ENCODE measurements at regions not wholly inside any gene's neighbourhood (a gene's known extent, or its start where the extent isn't known, plus 50 kb on each side); places are given as distances from the start of the nearest gene placed in this dataset.
"Not testable (repeated sequence)": the region's sequence is repeated elsewhere in the genome, so short reads cannot be mapped to it uniquely, and the experiment has no call there.

- Histone ChIP-seq H3K27me3 (ENCODE audit: insufficient read depth, low read length, poor library complexity) (no peaks in the 10 kb centered on the region), H2BK15ac (replicated peaks; ENCODE audit: low read depth) (no peak overlapping the region), H3K4me1 (ENCODE audit: control insufficient read depth, low read depth, low read length) (no peaks in the 10 kb centered on the region), H3K36me3 (ENCODE audit: control insufficient read depth, insufficient read depth, low read length) (no peaks in the 10 kb centered on the region), H2BK120ac (ENCODE audit: low read depth, low read length) (no peak overlapping the region), H3K56ac (ENCODE audit: low read length) (no peak overlapping the region), H3K23ac (ENCODE audit: low read length) (no peak overlapping the region), H3K18ac (ENCODE audit: low read length) (no peak overlapping the region), H3K79me2 (ENCODE audit: control insufficient read depth, insufficient read depth, low read length) (no peaks in the 10 kb centered on the region), H3K27ac (ENCODE audit: low read depth, low read length) (no peak overlapping the region), H3K4me3 (ENCODE audit: low read length) (no peak overlapping the region), H3K4ac (ENCODE audit: low read depth, low read length) (no peak overlapping the region), H2AK5ac (ENCODE audit: low read length) (no peak overlapping the region), H4K8ac (ENCODE audit: low read depth, low read length) (no peak overlapping the region), H3K79me1 (ENCODE audit: low read length) (no peaks in the 10 kb centered on the region), H3K9ac (ENCODE audit: low read length) (no peak overlapping the region), H2BK5ac (ENCODE audit: low read length) (no peak overlapping the region), H3K4me2 (ENCODE audit: low read length) (no peak overlapping the region), H4K5ac (ENCODE audit: low read length) (no peak overlapping the region)
- no CpG with 5 or more reads among the region's 1 CpG for WGBS (ENCODE audit: extremely low coverage, insufficient coverage, low lambda C conversion rate)
- DNase-seq = no peak
Observed at GRCh38 chr12:9506746-9507145, 101.0 kb downstream of the KLRB1 start.

- not testable (repeated sequence) for H3K56ac ChIP-seq (ENCODE audit: low read length); H3K27me3 ChIP-seq (ENCODE audit: insufficient read depth, low read length, poor library complexity); H3K18ac ChIP-seq (ENCODE audit: low read length); H3K79me2 ChIP-seq (ENCODE audit: control insufficient read depth, insufficient read depth, low read length); H3K23ac ChIP-seq (ENCODE audit: low read length); H3K79me1 ChIP-seq (ENCODE audit: low read length); H2BK15ac ChIP-seq (replicated peaks; ENCODE audit: low read depth); H3K4me1 ChIP-seq (ENCODE audit: control insufficient read depth, low read depth, low read length); H2BK120ac ChIP-seq (ENCODE audit: low read depth, low read length); DNase-seq; H3K4ac ChIP-seq (ENCODE audit: low read depth, low read length); H3K36me3 ChIP-seq (ENCODE audit: control insufficient read depth, insufficient read depth, low read length); H3K4me2 ChIP-seq (ENCODE audit: low read length); H3K4me3 ChIP-seq (ENCODE audit: low read length); H3K27ac ChIP-seq (ENCODE audit: low read depth, low read length); H2BK5ac ChIP-seq (ENCODE audit: low read length); H2AK5ac ChIP-seq (ENCODE audit: low read length); H4K5ac ChIP-seq (ENCODE audit: low read length); H4K8ac ChIP-seq (ENCODE audit: low read depth, low read length); H3K9ac ChIP-seq (ENCODE audit: low read length)
- WGBS (ENCODE audit: extremely low coverage, insufficient coverage, low lambda C conversion rate) = no CpG with 5 or more reads among the region's 2 CpGs
Observed at GRCh38 chr12:9503384-9503783, 104.3 kb downstream of the KLRB1 start.

GRCh38 chr12:9502845-9503244 lies 104.9 kb downstream of the KLRB1 start:
- not testable (repeated sequence) for H3K27me3 ChIP-seq (ENCODE audit: insufficient read depth, low read length, poor library complexity); H3K23ac ChIP-seq (ENCODE audit: low read length); H3K56ac ChIP-seq (ENCODE audit: low read length); H3K79me2 ChIP-seq (ENCODE audit: control insufficient read depth, insufficient read depth, low read length); H2BK5ac ChIP-seq (ENCODE audit: low read length); H3K4me3 ChIP-seq (ENCODE audit: low read length); H3K4me2 ChIP-seq (ENCODE audit: low read length); H2AK5ac ChIP-seq (ENCODE audit: low read length); H2BK15ac ChIP-seq (replicated peaks; ENCODE audit: low read depth); H4K8ac ChIP-seq (ENCODE audit: low read depth, low read length); H3K4ac ChIP-seq (ENCODE audit: low read depth, low read length); H4K5ac ChIP-seq (ENCODE audit: low read length); H3K9ac ChIP-seq (ENCODE audit: low read length); H3K79me1 ChIP-seq (ENCODE audit: low read length); H3K27ac ChIP-seq (ENCODE audit: low read depth, low read length); H2BK120ac ChIP-seq (ENCODE audit: low read depth, low read length); DNase-seq; H3K36me3 ChIP-seq (ENCODE audit: control insufficient read depth, insufficient read depth, low read length); H3K4me1 ChIP-seq (ENCODE audit: control insufficient read depth, low read depth, low read length); H3K18ac ChIP-seq (ENCODE audit: low read length)
- no CpG with 5 or more reads among the region's 1 CpG for WGBS (ENCODE audit: extremely low coverage, insufficient coverage, low lambda C conversion rate)

GRCh38 chr12:9493325-9493724 lies 114.4 kb downstream of the KLRB1 start:
- H3K4ac ChIP-seq (ENCODE audit: low read depth, low read length) = not testable (repeated sequence)

GRCh38 chr12:9481289-9481688 lies 126.4 kb downstream of the KLRB1 start:
- H4K8ac ChIP-seq (ENCODE audit: low read depth, low read length); H3K4me1 ChIP-seq (ENCODE audit: control insufficient read depth, low read depth, low read length): not testable (repeated sequence)
- WGBS (ENCODE audit: extremely low coverage, insufficient coverage, low lambda C conversion rate) = no CpG with 5 or more reads among the region's 3 CpGs

More at GRCh38 chr12:9493325-9493724, 114.4 kb downstream of the KLRB1 start:
- H2BK120ac ChIP-seq (ENCODE audit: low read depth, low read length); H3K27me3 ChIP-seq (ENCODE audit: insufficient read depth, low read length, poor library complexity); H3K36me3 ChIP-seq (ENCODE audit: control insufficient read depth, insufficient read depth, low read length); H4K5ac ChIP-seq (ENCODE audit: low read length); H4K8ac ChIP-seq (ENCODE audit: low read depth, low read length); H3K18ac ChIP-seq (ENCODE audit: low read length); H2BK5ac ChIP-seq (ENCODE audit: low read length); DNase-seq; H2AK5ac ChIP-seq (ENCODE audit: low read length); H3K9ac ChIP-seq (ENCODE audit: low read length); H3K79me2 ChIP-seq (ENCODE audit: control insufficient read depth, insufficient read depth, low read length); H2BK15ac ChIP-seq (replicated peaks; ENCODE audit: low read depth); H3K4me3 ChIP-seq (ENCODE audit: low read length); H3K79me1 ChIP-seq (ENCODE audit: low read length); H3K23ac ChIP-seq (ENCODE audit: low read length); H3K27ac ChIP-seq (ENCODE audit: low read depth, low read length); H3K56ac ChIP-seq (ENCODE audit: low read length); H3K4me2 ChIP-seq (ENCODE audit: low read length); H3K4me1 ChIP-seq (ENCODE audit: control insufficient read depth, low read depth, low read length): not testable (repeated sequence)

GRCh38 chr12:9474197-9474596 lies 133.5 kb downstream of the KLRB1 start:
- DNase-seq; H3K4me1 ChIP-seq (ENCODE audit: control insufficient read depth, low read depth, low read length); H3K79me2 ChIP-seq (ENCODE audit: control insufficient read depth, insufficient read depth, low read length); H3K36me3 ChIP-seq (ENCODE audit: control insufficient read depth, insufficient read depth, low read length); H4K5ac ChIP-seq (ENCODE audit: low read length); H4K8ac ChIP-seq (ENCODE audit: low read depth, low read length); H3K9ac ChIP-seq (ENCODE audit: low read length); H2AK5ac ChIP-seq (ENCODE audit: low read length); H3K4ac ChIP-seq (ENCODE audit: low read depth, low read length); H3K4me3 ChIP-seq (ENCODE audit: low read length); H3K56ac ChIP-seq (ENCODE audit: low read length); H3K18ac ChIP-seq (ENCODE audit: low read length); H2BK120ac ChIP-seq (ENCODE audit: low read depth, low read length); H3K79me1 ChIP-seq (ENCODE audit: low read length); H2BK15ac ChIP-seq (replicated peaks; ENCODE audit: low read depth); H3K27me3 ChIP-seq (ENCODE audit: insufficient read depth, low read length, poor library complexity); H2BK5ac ChIP-seq (ENCODE audit: low read length); H3K23ac ChIP-seq (ENCODE audit: low read length); H3K27ac ChIP-seq (ENCODE audit: low read depth, low read length); H3K4me2 ChIP-seq (ENCODE audit: low read length): not testable (repeated sequence)
- no CpG with 5 or more reads among the region's 2 CpGs for WGBS (ENCODE audit: extremely low coverage, insufficient coverage, low lambda C conversion rate)

More at GRCh38 chr12:9481289-9481688, 126.4 kb downstream of the KLRB1 start:
- not testable (repeated sequence) for H2BK15ac ChIP-seq (replicated peaks; ENCODE audit: low read depth); H3K9ac ChIP-seq (ENCODE audit: low read length); DNase-seq; H4K5ac ChIP-seq (ENCODE audit: low read length); H3K4me3 ChIP-seq (ENCODE audit: low read length); H2BK120ac ChIP-seq (ENCODE audit: low read depth, low read length); H2BK5ac ChIP-seq (ENCODE audit: low read length); H3K27ac ChIP-seq (ENCODE audit: low read depth, low read length); H3K79me1 ChIP-seq (ENCODE audit: low read length); H3K18ac ChIP-seq (ENCODE audit: low read length); H3K36me3 ChIP-seq (ENCODE audit: control insufficient read depth, insufficient read depth, low read length); H3K56ac ChIP-seq (ENCODE audit: low read length); H3K4me2 ChIP-seq (ENCODE audit: low read length); H2AK5ac ChIP-seq (ENCODE audit: low read length); H3K79me2 ChIP-seq (ENCODE audit: control insufficient read depth, insufficient read depth, low read length); H3K23ac ChIP-seq (ENCODE audit: low read length); H3K27me3 ChIP-seq (ENCODE audit: insufficient read depth, low read length, poor library complexity); H3K4ac ChIP-seq (ENCODE audit: low read depth, low read length)
